NCI-H526 (cell line): ENCODE measurements at regions not wholly inside any gene's neighbourhood (a gene's known extent, or its start where the extent isn't known, plus 50 kb on each side); places are given as distances from the start of the nearest gene placed in this dataset.

ENCODE experiments used
- DNase-seq, 2 experiments: peaks; one replicate each; lab custom pipeline; 2025; lab: John Stamatoyannopoulos, UW

DNA sequence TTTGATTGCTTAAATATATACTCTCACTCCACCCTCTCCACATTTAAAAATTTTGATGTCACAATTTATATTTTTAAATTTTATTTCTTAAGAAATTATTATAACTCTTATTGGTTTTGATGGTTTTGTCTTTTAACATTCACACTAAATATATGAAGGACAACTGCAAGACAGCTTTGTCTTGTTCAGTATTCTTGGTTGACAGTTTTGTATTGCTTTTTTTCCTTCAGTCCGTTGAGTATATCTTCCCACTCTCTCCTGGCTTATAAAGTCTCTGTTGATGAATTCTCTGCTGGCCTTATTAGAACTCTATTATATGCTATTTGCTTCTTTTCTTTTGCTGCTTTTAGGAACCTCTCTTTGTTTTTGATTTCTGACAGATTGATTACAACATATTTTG is 392.2 kb downstream of the C6orf118 start:
- no peak for DNase-seq

DNA sequence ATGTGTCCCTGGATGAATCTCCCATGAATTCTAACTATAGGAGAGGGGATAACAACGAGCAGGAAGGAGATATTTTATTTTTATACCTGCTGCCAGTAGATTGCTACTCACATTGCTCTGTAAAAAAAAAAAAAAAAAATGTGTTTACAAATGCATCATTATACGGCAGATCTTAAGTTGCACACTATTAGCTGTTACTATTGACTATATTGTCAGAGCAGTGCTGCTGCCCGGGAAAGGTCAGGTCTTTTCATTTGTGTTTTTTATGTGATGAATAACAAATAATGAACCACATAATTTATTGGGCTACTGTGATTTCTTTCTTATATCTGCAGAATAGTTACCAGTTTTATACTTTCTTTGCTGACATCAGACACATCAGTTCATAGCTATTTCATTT is 393.3 kb downstream of the C6orf118 start:
- DNase-seq, result no peak

DNA sequence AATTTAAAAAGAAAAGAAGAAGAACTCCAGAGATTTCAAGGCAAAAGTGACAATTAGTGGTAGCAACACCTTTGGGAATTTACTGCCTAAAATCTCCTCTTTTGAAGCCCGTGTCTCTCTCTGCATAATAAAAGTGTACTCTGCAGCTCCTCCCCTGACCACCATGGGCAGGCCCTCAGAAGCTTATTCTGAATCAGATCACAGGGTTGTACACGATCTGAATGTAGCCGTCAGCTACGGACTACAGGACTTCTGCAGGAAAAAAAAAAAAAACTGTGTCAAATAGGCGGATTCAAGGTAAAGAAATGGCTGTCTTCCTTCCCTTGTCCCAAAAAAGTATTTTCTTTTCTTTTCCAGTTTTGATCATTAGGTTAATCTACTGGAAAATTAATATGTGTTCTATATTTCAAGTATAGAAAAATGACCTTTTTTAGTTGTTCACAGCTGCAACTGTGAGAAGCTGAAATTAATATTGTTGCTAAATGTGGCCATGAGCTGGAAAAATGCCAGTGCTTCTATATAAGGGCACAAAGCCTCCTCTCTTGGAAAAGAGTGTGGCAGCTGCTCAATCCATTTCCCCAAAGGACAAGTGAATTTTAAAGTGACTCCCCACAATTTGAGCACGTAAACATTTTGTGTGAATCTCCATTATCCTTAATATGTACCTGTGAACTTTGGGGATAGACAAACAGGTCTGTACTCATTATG is 397.4 kb downstream of the C6orf118 start:
- no peak for DNase-seq

DNA sequence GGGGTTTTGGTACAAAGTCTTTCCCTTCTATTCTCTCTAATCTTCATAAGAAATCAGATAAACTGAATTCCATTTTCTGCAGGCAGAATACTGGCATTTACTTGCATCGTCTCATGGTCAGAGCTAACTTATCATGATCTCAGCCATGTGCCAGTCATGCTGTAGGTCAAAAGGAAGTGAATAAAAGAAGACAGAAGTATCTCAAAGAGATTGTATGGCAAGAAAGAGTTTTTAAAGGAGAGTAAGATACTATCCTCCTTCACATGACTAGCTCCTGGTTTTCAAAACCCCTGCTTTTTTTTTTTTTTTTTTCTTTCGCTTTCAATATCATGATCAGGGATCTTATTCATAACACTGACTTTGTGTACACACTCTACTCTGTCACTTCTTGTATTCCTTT is 398.3 kb downstream of the C6orf118 start:
- no peak for DNase-seq

DNA sequence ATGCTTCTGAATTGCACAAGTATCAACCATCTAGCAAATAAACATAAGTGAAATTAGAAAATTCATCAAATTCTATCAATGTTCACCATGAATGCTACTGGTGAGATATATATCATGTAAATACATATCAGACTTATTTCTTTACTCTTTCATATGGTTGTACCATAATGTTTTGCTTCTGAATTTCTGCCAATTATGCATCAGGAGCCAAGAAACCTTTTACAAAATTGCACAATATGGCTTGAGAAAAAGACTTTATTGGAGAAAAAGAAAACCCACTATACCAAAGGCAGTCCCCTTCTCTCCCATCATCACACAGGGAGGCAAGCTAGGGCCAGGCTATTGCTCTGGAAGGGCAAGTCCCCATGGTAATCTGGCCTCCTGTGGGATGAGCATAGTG is 402.6 kb downstream of the C6orf118 start:
- DNase-seq, result no peak

DNA sequence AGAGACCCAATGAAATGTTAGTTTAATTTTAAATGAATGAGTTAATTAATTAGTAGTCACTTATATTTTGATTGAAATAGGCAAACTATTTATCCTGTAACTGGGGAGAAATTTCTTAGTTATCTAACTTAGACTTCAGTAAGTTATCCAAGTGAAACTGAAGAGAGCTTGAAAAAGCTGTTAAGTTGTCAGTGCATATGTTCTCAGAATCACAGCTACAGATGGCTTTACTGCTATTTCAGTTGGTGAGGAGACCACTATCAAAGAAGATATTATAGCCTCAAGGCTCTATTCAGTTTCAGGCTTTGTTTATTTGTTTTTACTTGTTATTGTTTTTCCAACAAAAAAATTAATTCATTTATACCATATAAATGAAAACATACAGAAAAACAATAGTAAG is 404.1 kb downstream of the C6orf118 start:
- DNase-seq, result no peak

DNA sequence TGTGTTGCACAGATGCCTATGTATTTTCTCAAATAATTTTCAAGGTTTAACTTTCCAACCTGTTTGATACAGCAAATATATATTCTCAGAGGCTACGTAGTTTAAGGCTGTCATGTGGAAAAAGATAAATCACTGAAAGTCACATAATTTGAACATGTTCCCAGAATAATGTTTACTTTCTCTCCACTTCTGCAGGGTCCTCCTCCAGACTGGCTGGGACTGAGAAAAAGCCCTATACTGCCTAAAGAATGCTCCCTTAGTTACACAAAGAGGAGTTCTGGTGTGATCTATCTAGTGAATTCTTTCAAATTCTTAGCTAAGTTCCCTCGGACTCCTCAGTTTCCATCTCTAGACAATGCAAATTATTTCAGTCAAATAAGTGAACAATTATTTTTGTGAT is 411.0 kb downstream of the C6orf118 start:
- no peak for DNase-seq

DNA sequence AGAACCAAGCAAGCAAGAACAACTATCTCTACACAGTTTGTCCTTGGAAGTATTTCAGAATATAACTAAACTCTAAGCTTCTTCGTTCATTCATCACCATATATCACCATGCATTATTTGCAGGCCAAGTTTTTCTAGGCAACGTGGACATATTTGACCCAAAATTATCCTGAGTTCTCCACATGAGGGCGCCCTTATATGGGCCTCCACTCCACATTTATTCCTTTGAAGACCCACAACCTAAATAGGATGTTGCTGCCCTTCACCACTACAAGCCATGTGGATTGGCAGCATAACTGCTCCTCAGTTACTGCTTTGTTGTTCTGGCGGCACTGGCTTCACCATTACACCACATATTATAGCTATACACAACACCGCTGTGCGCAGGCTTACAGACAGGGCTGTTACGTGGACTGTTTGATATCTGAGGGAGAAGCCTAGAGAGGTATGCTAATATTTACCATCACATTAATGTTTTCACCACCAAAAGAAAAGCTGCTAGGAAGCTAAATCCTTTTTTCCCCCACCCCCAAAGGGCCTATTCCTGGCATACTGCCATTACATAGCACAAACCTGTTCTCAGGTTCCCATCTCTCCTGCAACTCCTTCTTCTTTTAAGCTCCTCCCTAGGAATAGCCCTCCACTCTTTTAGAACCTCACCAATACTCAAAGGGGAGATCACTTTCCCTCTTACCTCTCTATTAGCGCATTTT is 411.7 kb downstream of the C6orf118 start:
- no peak for DNase-seq

DNA sequence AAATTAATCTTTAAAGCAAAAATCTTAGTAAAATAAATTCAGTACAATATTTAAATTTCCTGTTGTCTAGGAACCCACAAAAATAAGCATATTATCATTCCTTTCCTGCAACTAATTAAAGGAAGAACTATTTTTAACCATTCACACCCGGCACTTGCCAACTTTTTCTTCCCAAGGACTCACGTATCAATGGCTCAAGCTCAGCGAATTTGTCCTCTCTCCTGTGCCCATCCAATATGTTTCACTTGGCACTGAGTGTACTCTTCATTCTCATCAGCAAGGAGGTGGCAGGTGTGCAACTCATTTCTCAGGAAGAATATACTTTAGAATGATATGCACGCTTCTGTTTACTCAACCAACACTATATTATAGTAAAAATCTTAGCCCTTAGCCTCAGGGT is 419.4 kb downstream of the C6orf118 start:
- no peak for DNase-seq

DNA sequence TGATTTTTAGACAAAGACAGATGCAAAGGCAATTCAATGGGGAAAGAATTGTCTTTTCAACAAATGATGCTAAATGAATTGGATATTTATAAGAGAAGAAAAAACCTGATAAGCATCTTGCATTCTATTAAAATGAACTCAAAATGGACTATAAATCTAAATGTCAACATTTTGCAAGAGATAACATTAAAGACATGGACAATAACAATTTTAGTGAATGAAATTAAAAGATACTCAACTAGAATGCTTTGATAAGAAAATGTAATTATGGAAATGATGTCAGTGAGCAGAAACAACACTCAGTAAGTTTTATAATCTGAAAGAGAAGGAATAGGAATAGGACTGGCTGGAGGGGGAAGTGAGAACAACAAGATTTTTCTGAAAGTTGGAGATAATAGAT is 421.7 kb downstream of the C6orf118 start:
- no peak for DNase-seq

DNA sequence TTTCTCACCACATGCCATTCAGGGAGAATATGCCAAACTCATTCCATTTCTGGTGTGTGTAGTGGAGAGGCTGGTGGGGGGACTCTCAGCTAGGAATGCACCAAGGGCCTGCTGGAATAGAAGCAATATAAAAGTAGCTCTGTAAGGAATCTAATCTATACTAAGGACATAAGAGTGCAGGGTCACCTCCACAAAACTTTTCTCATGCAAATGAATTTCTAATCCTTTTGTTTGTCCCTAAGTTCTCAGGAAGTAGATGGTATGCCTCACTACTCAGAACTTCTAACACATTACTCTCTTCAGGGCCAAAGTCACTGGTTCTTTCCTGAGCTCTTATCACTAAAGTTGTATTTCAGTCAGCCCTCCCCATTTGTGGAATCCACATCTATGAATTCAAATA is 427.2 kb downstream of the C6orf118 start:
- DNase-seq, result no peak

DNA sequence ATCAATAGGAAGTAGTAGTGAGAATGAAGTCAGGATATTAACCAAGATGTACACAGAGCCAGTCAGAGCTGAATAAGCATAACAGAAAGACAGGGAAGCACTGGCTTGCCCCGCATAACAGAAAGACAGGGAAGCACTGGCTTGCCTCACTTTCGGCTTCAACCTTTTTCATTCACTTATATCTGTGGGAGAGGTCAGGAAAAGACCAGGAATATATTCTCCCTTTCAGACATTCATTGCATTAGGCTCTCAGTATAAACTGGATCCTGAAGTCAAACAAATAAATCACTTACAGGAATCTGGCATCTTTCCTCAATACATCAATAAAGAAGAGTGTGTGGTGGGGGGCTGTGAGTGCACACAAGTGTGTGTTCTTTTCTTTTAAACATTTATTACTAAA is 437.6 kb downstream of the C6orf118 start:
- DNase-seq, result no peak

DNA sequence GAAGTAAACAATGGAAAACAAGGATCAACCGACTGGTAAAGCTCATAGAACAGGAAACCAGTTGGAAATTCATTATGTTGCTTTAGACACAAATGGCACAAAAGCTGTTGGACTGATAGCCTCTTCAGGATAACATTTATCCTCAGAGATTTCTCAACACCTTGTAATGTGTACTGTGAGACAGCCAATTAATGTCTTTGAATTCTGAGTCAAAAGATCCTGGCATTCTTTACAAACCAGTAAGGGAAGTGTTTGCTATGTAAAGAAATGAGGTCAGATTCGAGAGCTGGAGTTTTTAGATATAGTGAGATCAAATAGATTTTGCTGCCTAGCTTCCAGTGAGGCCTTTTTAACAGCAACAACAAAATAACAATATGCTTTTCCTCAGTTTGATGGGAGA is 439.2 kb downstream of the C6orf118 start:
- DNase-seq, result no peak

DNA sequence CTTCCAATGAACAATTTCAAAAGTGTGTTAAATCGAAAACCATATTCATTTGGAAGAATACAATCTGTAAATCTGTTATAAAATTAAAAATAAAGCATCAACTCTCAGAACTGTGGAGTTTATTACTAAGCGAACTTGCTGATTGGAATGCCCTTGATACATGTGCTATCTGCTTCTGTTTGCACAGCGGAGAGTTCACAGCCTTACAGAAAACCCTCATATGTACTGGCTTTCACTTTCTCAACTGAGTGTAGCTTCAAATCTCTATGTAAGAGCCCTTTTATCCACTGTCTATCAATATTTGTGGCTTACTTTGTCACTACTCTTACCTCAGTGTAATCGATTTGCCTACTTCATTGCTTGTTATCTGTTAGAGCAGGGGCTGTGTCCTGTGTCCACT is 447.4 kb downstream of the C6orf118 start:
- DNase-seq, result no peak

DNA sequence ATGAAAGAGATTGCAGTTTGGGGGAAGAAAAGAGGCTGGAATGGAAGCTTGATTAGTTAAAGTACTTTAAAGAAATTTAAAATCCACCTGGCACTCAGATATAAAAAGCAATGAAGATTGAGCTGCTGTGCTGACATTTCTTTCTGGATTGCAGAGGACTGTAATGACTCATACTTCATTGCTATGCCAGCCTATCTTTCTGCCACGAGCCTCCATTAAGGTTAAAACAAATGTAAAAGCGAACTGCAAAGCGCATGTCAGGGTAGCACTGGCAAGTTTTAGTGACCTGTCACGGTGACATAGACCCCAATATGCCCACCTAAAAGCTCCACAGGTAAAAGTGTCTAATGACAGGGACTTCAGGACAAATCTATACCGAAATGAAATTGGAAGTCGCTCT is 449.6 kb downstream of the C6orf118 start:
- DNase-seq, result no peak

DNA sequence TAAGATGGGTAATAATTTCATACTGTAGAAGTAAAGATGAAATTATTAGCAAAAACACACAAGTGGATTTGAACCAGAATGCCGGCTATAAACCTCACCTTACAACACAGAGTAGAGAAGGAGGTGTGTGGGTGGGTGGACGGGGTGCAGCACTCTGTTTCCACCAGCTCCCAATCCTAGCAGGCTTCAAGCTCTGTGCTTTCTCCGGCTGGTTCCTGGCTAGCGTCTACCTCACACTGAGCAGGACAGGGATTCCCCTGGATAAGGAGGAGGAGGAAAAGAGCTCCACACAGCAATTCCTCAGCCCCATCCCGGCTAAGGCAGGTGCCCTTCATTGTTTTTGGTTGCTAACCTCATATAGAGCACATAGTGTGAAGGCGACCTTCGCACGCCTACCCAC is 453.3 kb downstream of the C6orf118 start:
- DNase-seq, result no peak

DNA sequence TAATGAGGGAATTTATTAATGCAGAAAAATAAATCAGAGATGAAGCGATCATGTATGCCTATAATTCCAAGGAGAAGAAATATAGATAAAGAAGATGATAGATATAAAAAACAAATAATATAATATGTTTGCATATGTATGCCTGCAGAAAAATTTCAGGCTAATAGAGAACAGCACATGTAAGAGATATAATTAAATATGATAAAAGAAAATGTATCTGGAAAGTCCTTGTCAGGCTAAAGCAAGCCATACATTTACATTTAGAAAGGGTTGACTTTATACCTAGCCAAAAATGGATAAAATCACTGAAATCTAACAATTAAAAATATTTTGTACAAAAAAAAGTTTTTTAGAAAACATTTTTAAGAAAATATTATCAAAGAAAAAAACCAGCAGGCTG is 454.1 kb downstream of the C6orf118 start:
- DNase-seq, result no peak

DNA sequence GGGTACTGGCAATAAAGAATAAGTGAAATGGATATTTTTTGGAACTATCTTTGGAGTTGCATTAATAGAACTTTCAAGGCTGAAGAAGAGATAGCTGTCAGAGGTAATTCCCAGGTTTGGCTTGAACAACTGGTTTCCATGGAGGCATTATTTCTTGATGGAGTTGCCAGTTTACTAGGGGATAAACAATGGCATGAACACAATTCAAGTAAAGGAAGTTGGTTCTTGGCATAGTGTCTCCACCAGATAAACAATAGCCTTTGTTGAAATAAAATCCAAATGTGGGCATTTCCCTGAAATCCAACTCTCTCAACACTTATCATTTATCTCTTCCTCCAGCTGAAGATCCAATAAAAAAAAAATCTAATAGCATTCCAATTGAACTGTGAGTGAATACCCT is 454.9 kb downstream of the C6orf118 start:
- no peak for DNase-seq

DNA sequence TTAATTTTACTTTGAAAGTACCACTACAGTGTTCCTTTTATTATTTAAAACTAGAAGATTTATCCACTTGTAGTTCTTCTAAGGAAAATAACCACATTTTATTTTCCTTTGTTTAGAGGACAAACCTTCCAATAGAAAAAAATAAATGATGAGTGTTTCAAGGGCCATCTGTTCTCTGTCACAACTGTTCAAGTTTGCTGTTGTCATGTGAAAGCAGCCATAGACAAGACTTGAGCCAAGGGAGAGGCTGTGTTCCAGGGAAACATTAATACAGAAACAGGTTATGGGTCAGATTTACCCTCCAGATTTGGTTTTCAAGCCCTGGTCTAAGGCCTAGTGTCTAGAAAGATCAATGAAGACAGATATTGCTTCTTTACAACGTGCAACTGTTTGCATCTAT is 463.6 kb downstream of the C6orf118 start:
- DNase-seq, result no peak

DNA sequence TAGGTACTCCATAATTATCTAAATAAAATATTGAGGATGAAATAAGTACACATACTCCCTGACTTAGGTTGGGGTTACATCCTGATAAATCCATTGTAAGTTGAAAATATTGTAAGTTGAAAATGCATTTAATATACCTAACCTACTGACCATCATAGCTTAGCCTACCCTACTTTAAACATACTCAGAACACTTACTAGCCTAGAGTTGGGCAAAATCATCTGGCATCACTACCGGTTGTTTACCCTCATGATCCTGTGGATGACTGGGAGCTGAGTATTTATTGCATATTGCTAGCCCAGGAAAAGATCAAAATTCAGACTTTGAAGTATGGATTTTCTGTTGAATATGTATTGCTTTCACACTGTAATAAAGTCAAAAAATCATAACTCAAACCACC is 467.3 kb downstream of the C6orf118 start:
- DNase-seq, result no peak

DNA sequence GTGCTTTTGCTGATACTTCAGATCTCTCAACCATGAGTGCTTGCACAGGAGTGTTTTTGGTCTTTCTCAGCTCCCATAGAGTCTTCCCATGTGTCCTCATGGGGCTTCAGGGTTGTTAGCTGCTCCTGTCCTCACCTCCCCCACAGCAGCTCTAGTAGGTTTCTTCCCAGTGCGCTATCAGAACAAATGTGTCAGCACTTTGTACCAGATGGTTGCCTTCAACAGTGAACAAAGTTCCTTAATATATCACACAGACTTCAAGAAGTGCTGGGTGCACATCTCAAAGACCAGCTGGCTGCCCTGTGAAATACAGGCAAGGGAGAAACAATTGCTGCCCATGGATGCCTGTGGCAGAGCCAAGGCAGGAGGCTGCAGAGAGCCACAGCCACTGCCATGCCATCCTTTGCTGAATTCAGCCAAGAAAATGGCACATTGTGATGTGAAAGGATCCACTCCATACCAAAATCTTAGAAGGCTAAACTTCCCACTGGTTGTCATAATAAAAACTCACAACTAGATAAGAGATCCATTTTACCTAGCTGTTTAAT is 471.3 kb downstream of the C6orf118 start:
- DNase-seq, result no peak

DNA sequence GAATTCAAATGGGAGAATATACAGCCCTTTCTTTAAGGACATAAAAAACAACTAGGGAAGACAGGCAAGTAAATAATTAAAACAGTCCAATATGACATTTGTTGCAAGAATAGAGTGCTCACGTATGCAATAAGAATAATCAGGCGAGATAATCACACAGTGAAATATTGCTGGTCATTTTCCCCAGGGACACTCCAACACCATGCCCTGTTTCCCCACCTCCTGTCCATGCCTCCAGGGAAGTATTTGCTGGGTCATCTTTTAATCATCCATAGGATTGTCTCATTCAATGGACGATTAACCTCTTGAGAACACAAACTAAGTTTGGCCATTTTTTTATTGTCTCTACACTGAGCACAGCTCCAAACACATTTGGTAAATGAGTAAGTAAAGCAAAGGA is 472.9 kb downstream of the C6orf118 start:
- DNase-seq, result no peak

DNA sequence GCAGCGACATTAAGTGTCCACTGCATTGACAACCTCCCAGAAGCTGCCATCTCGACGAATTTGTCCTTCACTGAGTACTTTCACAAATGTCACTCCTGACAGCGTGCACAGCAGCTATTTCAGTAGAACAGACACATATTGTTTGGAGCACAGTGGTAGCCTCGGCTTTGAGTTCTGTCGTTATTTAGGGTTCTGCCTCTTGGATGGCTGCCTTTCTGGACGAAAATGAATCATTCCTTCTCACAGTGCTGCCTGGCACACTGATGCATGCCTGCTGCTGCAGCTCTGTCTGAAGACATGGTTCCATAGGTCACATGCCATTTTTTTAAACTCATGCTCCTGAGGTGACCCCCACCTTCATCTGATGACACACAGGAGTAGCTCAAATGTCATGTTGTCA is 477.0 kb downstream of the C6orf118 start:
- DNase-seq, result no peak

DNA sequence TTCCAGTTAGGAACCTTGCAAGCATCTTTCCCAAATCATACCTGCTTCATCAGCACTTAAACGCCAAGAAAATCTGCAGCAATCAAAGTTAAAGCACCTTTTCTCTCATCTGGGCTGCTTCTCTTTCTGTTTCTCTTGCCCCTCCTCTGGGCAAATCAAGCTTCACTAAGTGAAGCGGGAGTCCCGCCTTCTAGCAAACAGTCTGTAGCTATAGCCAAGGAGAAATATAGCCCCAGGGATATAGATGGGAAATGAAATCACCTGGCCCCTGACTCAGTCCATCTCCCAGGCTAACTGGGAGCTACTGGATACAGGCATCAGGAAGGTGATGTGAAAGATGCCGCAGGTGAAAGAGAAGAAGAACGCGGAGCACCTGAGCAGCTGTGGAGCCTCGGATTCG is 481.9 kb downstream of the C6orf118 start:
- DNase-seq, result no peak
